Ascending aorta (tissue), 2 donors: ENCODE measurements at regions not wholly inside any gene's neighbourhood (a gene's known extent, or its start where the extent isn't known, plus 50 kb on each side); places are given as distances from the start of the nearest gene placed in this dataset.

Experiments used
- DNase-seq, 2 donors: peaks; one replicate each; pipeline ENCODE4 v3.0.0-alpha.2; 2019; ENCODE audit warnings: low spot score in 2 of 2
- H3K27ac ChIP-seq, 2 donors: fragments of 200-600 bp; sonication (generic); one replicate each; pipeline ENCODE4 v1.5.1; 2016 to 2017; ENCODE audit warnings: mild to moderate bottlenecking in 1 of 2
- H3K27me3 ChIP-seq: fragments of 200-600 bp; sonication (generic); one replicate; pipeline ENCODE4 v1.5.1; 2017
- H3K36me3 ChIP-seq, 2 donors: fragments of 200-600 bp; sonication (generic); one replicate each; pipeline ENCODE4 v1.5.1; 2016
- H3K4me1 ChIP-seq, 2 donors: fragments of 200-600 bp; sonication (generic); one replicate each; pipeline ENCODE4 v1.5.1; 2016 to 2017; ENCODE audit warnings: mild to moderate bottlenecking in 1 of 2
- H3K4me3 ChIP-seq, 2 donors: fragments of 200-600 bp; sonication (generic); one replicate each; pipeline ENCODE4 v1.5.1; 2016 to 2017; ENCODE audit warnings: mild to moderate bottlenecking in 1 of 2
- H3K9me3 ChIP-seq, 2 donors: fragments of 200-600 bp; sonication (generic); one replicate each; pipeline ENCODE4 v1.5.1; 2016
- intact Hi-C: fragments of 100-400 bp; cut with DNase I; formaldehyde crosslinking; loops from one replicate; pipeline ENCODE4 v1.15.1; 2023
- TF ChIP-seq, protein P1 (sequence below), 3 experiments: fragments of 200-600 bp in 2 of 3; fragments of 450-650 bp in 1 of 3; sonication (generic) in 2 of 3; IDR thresholded peaks; one replicate each; pipeline ENCODE4 v1.5.1; 2016 to 2019; ENCODE audit warnings: antibody characterized with exemption in 3 of 3, mild to moderate bottlenecking in 1 of 3, moderate library complexity in 1 of 3

DNA sequence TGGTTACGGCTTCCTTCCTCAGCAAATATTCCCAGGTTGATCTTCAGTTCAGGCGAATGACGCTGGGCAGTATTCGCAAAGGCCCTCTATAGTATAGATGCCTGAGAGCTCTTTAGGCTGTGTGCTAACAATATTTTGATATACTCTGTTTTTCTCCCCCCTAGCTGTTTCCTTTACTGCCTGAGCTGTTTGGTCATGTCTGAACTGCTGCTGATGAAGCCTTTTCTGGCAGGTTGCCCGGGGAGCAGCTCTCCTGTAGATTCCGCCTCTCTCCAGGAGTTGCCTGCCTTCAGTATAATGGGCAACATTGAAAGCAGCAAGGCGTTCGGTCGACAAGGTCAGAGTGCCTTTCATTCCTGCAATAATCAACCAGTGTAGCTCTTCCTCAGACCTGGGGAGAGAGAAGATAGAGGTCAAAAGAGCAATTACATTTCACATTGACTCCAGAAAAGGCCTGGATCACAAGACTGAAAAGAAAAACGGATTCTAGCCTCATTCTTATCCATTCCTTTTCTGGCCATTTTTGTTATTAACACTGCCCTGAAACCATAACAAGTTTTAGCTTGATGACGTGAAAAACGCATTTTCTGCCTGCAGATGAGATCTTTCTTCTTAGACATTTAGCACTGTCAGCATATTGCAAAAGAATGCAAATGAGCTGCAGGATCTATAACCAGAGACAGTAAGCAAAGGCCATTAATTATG lies 60.1 kb upstream of the ZNF608 start:
- Histone ChIP-seq H3K4me1 (no peaks in the 10 kb centered on the region), H3K9me3 (no peaks in the 10 kb centered on the region), H3K27ac (no peak overlapping the region), H3K36me3 (no peaks in the 10 kb centered on the region), H3K27me3 (no peaks in the 10 kb centered on the region), H3K4me3 (no peak overlapping the region)
- TF ChIP-seq, protein P1, sequence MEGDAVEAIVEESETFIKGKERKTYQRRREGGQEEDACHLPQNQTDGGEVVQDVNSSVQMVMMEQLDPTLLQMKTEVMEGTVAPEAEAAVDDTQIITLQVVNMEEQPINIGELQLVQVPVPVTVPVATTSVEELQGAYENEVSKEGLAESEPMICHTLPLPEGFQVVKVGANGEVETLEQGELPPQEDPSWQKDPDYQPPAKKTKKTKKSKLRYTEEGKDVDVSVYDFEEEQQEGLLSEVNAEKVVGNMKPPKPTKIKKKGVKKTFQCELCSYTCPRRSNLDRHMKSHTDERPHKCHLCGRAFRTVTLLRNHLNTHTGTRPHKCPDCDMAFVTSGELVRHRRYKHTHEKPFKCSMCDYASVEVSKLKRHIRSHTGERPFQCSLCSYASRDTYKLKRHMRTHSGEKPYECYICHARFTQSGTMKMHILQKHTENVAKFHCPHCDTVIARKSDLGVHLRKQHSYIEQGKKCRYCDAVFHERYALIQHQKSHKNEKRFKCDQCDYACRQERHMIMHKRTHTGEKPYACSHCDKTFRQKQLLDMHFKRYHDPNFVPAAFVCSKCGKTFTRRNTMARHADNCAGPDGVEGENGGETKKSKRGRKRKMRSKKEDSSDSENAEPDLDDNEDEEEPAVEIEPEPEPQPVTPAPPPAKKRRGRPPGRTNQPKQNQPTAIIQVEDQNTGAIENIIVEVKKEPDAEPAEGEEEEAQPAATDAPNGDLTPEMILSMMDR (IDR thresholded peaks at IDR 0.05) = no peak
- no peak for DNase-seq
- intact Hi-C loops = no loop called here

DNA sequence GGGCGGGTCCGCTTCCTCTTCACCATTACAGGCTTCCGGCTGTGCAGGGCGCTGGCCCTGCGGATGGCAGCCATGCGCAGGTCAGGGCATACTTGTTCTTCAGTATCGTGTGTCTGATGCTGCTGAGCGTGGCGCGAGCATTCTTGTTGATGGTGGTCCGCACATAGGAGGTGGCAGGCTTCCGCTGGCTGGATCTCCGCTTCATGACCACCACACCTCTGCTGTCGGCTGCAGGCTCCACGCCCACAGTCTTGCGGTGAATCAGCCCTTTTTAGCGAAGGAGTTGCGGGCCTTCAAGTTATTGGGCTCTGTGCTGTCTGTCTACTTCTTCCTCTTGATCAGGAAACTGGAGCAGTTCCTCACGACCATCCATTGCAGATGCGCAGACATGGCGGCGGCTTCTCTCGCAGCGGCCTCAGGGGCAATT lies 62.4 kb upstream of the ZNF608 start:
- H3K27me3 ChIP-seq = no peaks in the 10 kb centered on the region
- intact Hi-C loops = no loop called here
- H3K9me3 ChIP-seq = no peaks in the 10 kb centered on the region
- no peak overlapping the region for H3K27ac ChIP-seq
- H3K36me3 ChIP-seq = no peaks in the 10 kb centered on the region
- no peak for DNase-seq
- TF ChIP-seq, protein P1 (IDR thresholded peaks at IDR 0.05) = no peak
- H3K4me1 ChIP-seq = no peaks in the 10 kb centered on the region
- H3K4me3 ChIP-seq = no peak overlapping the region

DNA sequence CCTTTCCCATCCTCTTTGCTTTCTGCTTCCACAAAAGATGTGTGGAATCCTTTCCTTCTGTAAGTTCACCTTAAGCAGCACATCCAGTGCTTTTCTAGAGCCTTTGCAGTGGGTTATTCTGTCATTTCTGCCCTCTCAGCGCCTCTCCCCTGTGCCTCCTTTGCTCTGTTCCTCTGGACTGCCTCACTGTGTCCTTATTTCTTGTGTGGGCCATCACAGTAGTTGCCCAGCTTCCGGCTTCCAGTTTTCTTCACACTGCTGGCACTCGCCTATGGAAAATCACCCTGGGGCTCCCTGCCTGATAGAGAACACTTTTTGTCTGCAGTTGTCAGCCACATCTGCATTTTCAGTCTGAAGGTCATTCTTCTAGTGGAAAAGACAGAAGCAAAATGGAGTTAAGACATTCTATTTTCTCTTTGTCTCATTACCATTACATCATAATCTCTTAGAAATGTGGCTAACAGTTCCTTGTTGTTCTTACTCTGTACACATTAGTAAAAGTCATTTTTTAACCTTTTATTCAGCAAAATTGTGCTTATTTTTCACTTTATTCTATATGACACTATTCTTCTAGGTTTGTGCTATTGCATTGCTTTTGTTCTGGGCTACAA lies 64.1 kb upstream of the ZNF608 start:
- intact Hi-C loops = no loop called here
- Histone ChIP-seq H3K27ac (no peak overlapping the region), H3K36me3 (no peaks in the 10 kb centered on the region), H3K4me3 (no peak overlapping the region), H3K27me3 (no peaks in the 10 kb centered on the region), H3K9me3 (no peaks in the 10 kb centered on the region), H3K4me1 (no peaks in the 10 kb centered on the region)
- TF ChIP-seq, protein P1 (IDR thresholded peaks at IDR 0.05) = no peak
- DNase-seq = no peak

DNA sequence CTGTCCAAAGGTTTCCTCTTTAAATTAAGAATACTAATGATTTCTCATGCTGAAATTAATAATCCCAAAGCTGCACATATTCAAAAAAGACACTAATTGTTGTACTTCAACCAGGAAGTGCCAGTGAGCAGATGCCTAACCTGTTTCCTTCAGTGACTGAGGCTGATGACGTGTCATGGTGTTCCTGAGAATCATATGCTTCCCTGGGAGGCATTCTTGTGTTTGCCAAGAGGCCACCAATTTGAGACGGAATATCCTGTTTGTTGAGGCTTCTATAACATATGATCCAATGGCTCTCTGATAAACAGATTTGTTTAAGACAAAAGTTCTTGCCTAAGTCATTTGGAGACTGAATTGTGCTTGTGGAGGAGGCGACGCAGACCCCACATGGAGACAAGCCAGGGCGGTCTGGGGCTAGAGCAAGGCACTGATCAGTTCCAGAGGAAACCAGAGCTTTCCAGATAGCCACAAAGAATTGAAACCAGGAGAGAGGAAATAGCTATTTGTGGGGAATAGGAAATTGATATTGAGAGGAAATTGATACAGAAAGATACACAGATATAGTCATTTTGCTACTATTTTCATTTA lies 66.4 kb upstream of the ZNF608 start:
- TF ChIP-seq, protein P1 (IDR thresholded peaks at IDR 0.05) = no peak
- Histone ChIP-seq H3K27me3 (no peaks in the 10 kb centered on the region), H3K4me3 (no peak overlapping the region), H3K4me1 (no peaks in the 10 kb centered on the region), H3K36me3 (no peaks in the 10 kb centered on the region), H3K27ac (no peak overlapping the region), H3K9me3 (no peaks in the 10 kb centered on the region)
- intact Hi-C loops = no loop called here
- no peak for DNase-seq

DNA sequence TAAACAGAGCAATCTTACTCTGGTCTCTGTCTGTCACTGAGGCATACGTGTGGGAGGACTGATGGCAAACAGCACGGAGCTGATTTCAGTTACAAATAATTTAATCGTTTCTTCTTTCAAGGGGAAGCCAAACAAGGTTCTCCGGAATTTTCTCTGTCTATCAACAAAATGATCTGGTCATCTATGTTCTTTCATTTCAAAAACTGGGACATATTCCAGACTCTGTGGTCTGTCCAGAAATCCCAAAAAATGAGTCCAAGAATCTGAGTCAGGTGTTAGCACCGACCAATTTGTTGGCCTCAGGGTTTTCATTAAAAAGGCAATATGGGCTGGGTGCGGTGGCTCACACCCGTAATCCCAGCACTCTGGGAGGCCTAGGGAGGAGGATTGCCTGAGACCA lies 69.9 kb upstream of the ZNF608 start:
- DNase-seq = no peak
- TF ChIP-seq, protein P1 (IDR thresholded peaks at IDR 0.05) = no peak
- Histone ChIP-seq H3K4me1 (no peaks in the 10 kb centered on the region), H3K4me3 (no peak overlapping the region), H3K9me3 (no peaks in the 10 kb centered on the region), H3K36me3 (no peaks in the 10 kb centered on the region), H3K27ac (no peak overlapping the region), H3K27me3 (no peaks in the 10 kb centered on the region)
- intact Hi-C loops = no loop called here
